ENCODE measurements at regions not wholly inside any gene's neighbourhood (a gene's known extent, or its start where the extent isn't known, plus 50 kb on each side); places are given as distances from the start of the nearest gene placed in this dataset.
A peak's percentile ranks its signal among the peaks of the same experiment; 100 is the strongest.

GRCh38 chr12:65517656-65518210 lies 239.2 kb downstream of the MSRB3 start:
- Histone ChIP-seq H3K36me3 (no peaks in the 10 kb centered on the region), H3K4me1 (no peaks in the 10 kb centered on the region), H3K27ac (no peak overlapping the region), H3K4me3 (no peak overlapping the region), H3K27me3 (ENCODE audit: low read depth) (no peaks in the 10 kb centered on the region), H3K9me3 (no peaks in the 10 kb centered on the region)
- no peak for TF ChIP-seq CTCF (IDR thresholded peaks at IDR 0.05)
- intact Hi-C loops (cut with DNase I): no loop called here
- DNase-seq (no peak), ATAC-seq (no peak)

DNA sequence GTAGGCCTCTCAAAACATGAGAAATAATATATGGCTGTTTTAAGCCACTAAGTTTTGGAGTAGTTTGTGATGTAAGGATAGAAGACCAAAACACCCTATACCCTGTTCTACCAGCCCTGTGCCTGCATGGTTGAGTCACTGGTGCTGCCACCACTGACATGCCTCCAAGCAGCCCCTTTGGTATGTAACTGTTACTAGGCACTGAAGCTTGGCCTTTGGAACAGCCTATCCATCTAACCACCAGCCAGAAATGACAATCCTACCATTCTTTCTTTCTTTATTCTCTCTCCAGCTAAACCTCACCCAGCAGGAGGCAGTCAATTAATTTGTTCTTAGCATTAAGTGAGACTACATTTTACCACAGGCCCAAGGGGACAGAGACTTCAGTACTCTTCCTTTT lies 240.3 kb downstream of the MSRB3 start:
- intact Hi-C loops (cut with DNase I): no loop called here
- no peaks in the 10 kb centered on the region for H3K36me3 ChIP-seq
- H3K27ac ChIP-seq: no peak overlapping the region
- TF ChIP-seq CTCF (IDR thresholded peaks at IDR 0.05): no peak
- DNase-seq: no peak
- H3K27me3 ChIP-seq (ENCODE audit: low read depth): no peaks in the 10 kb centered on the region
- H3K4me1 ChIP-seq: no peaks in the 10 kb centered on the region
- H3K9me3 ChIP-seq: no peaks in the 10 kb centered on the region
- no peak overlapping the region for H3K4me3 ChIP-seq
- no peak for ATAC-seq

GRCh38 chr12:65520658-65521057 lies 242.2 kb downstream of the MSRB3 start:
- no peaks in the 10 kb centered on the region for H3K9me3 ChIP-seq
- no peaks in the 10 kb centered on the region for H3K27me3 ChIP-seq (ENCODE audit: low read depth)
- H3K4me1 ChIP-seq: no peaks in the 10 kb centered on the region
- DNase-seq (no peak), ATAC-seq (peak in 1 of 2 donors; percentile 63)
- intact Hi-C loops (cut with DNase I): no loop called here
- no peak overlapping the region for H3K27ac ChIP-seq
- no peak overlapping the region for H3K4me3 ChIP-seq
- H3K36me3 ChIP-seq: no peaks in the 10 kb centered on the region
- TF ChIP-seq CTCF (IDR thresholded peaks at IDR 0.05): no peak

- intact Hi-C loops (cut with DNase I): no loop called here
- ATAC-seq (no peak), DNase-seq (no peak)
- no peaks in the 10 kb centered on the region for H3K36me3 ChIP-seq
- H3K27ac ChIP-seq: no peak overlapping the region
- H3K4me1 ChIP-seq: no peaks in the 10 kb centered on the region
- no peak overlapping the region for H3K4me3 ChIP-seq
- no peaks in the 10 kb centered on the region for H3K27me3 ChIP-seq (ENCODE audit: low read depth)
- TF ChIP-seq CTCF (IDR thresholded peaks at IDR 0.05): no peak
- H3K9me3 ChIP-seq: peaks cover 5% of the 10 kb centered on the region
Measured at GRCh38 chr12:65522956-65523860, 244.7 kb downstream of the MSRB3 start.

GRCh38 chr12:65524666-65525065 lies 246.2 kb downstream of the MSRB3 start:
- Histone ChIP-seq H3K4me1 (no peaks in the 10 kb centered on the region), H3K27me3 (ENCODE audit: low read depth) (no peaks in the 10 kb centered on the region), H3K27ac (no peak overlapping the region), H3K36me3 (no peaks in the 10 kb centered on the region), H3K9me3 (peaks cover 7% of the 10 kb centered on the region), H3K4me3 (no peak overlapping the region)
- TF ChIP-seq CTCF (IDR thresholded peaks at IDR 0.05): no peak
- intact Hi-C loops (cut with DNase I): no loop called here
- DNase-seq (no peak), ATAC-seq (no peak)

Data from lower lobe of right lung (tissue), 2 donors.